GM19324 (cell line): ENCODE measurements at regions not wholly inside any gene's neighbourhood (a gene's known extent, or its start where the extent isn't known, plus 50 kb on each side); places are given as distances from the start of the nearest gene placed in this dataset.
"Not testable (repeated sequence)": the region's sequence is repeated elsewhere in the genome, so short reads cannot be mapped to it uniquely, and the experiment has no call there.

Source experiments
- ATAC-seq: cut with Tn5 transposase; IDR thresholded peaks from one replicate; pipeline ENCODE4 v1.9.1; 2021; ENCODE audit warnings: mild to moderate bottlenecking, moderate library complexity; ENCODE audit not compliant: unreplicated experiment, low FRiP score

DNA sequence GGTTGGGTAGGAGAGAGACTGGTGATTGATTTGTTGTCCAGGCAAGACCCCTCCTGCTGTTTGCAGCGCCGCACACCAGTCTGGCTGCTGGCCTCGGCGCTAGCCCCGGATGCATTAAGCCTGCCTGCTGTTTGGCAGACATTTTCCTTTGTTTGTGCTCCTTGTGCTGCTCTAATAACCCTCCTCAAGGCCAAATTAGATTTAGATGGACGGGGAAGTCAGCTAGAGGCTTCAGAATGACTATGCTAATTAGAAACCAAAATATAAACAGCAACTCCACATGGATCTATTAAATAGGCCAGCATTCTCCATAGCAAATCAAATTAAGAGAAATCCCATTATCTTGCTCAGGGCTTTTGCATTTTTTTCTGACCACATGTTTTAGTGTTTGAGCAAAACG, 445.2 kb downstream of the SQOR start:
- ATAC-seq: no peak

DNA sequence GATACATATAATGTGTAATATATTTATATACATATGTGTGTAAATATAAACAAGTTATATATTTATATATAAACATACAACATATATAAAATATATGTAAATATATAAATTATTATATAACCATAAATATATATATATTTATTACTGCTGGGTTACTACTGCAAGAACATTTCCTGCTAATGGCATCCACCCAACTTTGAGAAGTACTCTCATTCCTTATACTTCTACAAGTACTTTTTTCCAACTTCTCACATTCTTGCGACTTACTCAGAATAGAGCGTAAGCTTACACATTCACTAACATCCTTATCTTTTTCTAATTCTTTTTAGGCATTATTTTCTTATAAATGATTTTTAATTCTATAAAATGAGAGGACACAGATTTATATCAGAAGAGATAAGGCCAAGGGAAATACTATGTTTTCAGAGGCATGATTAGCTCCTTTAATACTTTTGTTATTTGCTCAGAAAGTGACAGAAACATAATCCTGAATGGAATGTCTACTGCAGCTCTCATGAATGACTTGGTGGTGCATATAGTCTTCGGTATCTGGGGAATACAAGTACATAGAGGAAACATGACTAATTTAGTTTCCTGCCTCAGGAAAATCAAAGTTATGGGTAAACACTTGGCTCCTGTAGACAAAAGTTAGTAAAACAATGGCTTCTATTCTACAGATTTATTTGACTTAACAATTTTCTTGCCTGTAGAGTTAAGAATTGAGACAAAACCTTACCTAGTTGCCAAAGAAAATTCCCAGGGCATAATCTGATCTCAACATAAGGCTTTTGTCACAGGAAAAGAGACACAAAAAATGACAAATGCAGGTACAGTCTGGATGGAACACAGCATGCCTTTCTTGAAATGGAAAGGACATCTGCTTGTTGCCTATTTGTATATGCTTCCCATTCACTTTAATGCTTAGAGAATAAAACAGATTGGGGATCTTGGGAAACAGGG, 453.9 kb downstream of the SQOR start:
- ATAC-seq: no peak

DNA sequence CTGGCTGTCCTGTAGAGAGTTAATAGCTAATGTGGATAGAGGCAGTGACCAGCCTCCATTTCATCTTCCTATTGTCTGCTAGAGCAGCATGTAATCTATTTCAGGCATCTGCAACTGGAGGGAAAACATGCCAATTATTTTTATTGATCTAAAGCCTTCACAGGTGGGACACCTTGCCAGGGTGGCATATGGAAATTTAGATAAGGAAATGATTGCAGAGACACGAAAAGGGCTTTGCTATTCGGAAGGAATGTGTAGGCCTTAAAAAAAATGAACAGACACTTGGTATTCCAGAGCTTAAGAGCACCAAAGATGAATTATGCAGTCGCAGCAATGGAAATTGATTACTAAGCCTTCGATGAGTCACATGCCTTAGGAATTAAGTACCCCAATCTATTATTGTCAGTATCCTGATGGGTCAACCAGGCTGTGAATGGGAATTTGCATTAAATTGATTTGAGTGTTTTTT, 454.7 kb downstream of the SQOR start:
- no peak for ATAC-seq

DNA sequence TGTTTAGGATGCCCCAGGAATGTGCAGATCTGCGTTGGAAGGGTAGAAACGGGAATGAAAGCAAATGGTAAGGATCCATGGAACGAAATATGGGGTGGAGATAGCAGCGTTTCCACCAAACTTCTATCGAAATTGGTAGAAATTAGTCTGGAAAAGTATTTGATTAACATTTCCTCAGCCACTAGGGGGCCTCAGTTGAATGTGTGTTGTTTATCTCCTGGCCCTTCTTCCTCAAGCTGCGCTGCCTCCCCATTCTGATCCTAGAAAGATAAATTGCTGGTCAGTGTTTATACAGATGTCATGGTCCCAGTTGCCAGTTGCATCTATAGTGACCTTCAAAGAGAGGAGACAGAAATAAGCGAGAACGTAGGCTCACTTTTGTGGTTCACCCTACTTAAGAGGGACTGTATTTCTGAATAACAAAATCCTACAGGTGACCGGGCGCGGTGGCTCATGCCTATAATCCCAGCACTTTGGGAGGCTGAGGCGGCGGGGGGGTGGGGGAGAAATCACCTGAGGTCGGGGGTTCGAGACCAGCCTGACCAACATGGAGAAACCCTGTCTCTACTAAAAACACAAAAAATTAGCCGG, 457.1 kb downstream of the SQOR start:
- no peak for ATAC-seq

DNA sequence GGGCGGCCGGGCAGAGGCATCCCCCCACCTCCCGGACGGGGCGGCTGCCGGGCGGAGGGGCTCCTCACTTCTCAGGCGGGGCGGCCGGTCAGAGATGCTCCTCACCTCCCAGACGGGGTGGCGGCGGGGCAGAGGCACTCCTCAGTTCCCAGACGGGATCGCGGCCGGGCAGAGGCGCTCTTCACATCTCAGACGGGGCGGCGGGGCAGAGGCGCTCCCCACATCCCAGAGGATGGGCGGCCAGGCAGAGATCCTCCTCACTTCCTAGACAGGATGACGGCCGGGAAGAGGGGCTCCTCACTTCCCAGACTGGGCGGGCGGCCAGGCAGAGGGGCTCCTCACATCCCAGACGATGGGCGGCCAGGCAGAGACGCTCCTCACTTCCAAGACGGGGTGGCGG, 463.2 kb downstream of the SQOR start:
- not testable (repeated sequence) for ATAC-seq

DNA sequence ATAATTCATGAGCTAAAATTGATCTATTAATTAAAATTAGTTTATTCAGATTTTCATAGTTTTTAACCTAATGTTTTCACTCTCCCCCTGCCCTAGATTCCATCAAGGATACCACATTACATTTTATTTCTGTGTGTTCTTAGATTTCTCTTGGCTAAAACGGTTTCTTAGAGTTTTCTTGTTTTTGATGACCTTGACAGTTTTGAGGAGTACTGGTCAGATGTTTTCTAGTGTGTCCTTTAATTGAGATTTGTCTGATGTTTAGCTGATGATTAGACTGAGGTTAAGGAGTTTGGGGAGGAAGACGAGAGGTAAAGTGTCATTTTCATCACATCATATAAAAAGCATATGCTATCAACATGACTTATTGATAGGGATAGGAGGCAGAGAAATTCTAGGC, 475.9 kb downstream of the SQOR start:
- no peak for ATAC-seq

DNA sequence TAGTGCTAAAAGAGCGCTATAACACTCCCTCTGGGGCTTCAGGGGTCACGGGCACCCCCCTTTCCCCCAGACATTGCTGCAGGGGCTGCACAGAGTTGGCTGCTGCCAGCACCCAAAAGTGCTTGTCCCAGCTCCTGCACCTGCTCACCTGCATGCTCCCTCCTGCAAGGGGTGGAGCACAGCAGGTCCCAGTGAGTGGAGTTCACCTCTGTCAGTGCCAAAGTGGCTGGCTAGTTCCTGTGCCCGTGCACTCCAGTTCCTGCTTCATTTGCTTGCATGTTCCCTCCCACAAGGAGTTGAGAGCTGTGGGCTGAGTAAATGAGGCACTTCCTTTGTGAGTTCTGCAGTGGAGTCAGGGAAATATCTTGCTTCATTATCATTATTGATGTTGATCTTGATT, 476.9 kb downstream of the SQOR start:
- ATAC-seq: no peak

DNA sequence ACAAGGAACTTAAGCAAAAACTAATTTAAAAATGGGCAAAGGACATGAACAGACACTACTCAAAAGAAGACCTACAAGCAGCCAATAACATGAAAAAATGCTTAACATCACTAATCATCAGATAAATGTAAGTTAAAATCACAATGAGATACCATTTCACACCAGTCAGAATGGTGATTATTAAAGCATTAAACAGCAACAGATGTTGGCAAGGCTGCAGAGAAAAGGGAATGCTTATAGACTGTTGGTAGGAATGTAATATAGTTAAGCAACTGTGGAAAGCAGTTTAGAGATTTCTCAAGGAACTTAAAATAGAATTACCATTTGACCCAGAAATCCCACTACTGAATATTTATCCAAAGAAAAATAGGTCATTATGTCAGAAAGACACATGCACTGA, 482.2 kb downstream of the SQOR start:
- ATAC-seq: no peak

DNA sequence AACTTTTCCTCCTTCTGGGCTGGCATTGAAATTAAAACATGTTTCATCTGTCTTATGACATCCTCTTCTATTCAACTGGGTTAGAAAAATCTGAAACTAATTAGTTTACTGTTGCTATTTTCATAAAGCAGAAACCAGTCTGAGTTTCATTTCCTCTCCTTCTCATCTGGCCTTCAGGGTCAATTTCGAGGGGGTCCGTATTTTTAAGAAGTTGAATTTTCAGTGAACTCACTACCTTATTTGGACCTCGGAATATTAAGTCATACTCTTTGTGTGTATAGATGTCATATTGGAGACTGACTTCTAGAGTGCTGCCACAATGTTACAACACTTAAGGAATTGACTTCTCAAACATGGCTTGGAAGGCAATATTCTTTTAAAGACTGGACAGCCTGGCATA, 485.9 kb downstream of the SQOR start:
- ATAC-seq: no peak

DNA sequence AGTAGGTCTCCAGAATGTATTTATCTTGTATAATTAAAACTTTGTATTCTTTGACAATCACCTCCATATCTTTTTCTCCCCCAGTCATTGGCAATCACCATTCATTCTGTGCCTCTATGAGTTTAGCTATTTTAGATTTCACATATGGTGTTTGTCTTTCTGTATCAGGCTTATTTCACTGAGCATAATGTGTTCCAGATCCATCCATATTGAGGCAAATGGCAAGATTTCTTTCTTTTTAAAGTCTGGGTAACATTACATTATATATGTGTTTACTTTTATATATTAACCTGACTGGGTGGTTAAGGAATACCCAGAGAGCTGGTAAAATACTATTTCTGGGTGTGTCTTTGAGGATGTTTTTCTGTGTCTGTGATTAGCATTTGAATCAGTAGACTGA, 486.6 kb downstream of the SQOR start:
- ATAC-seq: no peak

DNA sequence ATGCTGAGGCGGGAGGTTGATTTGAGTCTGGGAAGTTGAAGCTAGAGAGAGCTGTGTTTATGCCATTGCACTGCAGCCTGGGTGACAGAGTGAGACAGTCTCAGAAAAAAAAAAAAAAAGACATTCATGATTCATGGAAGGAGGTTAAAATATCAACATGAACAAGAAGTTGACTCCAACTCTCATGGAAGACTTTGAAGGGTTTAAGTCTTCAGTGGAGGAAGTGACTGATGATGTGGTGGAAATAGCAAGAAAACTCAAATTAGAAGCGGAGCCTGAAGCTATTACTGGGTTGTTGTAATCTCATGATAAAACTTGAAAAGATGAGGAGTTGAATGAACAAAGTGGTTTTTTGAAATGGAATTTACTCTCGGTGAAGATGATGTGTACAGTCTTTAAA, 491.8 kb downstream of the SQOR start:
- no peak for ATAC-seq

DNA sequence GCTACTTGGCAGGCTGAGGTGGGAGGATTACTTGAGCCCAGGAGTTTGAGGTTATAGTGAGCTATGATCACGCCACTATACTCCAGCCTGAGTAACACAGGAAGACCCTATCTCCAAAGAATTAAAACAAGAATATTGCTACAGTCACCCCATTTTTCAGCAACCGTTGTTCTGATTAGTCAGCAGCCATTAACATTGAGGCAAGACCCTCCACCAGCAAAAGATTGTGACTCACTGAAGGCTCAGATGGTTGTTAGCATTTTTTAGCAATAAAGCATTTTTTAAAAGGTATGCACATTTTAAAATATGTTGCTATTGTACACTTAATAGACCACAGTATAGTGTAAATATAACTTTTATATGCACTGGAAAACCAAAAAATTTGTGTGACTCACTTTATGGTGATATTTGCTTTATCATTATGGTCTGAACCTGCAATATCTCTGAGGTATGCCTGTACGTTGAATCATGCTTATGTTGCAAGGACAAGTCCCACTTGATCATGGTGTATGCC, 492.6 kb downstream of the SQOR start:
- ATAC-seq: no peak

DNA sequence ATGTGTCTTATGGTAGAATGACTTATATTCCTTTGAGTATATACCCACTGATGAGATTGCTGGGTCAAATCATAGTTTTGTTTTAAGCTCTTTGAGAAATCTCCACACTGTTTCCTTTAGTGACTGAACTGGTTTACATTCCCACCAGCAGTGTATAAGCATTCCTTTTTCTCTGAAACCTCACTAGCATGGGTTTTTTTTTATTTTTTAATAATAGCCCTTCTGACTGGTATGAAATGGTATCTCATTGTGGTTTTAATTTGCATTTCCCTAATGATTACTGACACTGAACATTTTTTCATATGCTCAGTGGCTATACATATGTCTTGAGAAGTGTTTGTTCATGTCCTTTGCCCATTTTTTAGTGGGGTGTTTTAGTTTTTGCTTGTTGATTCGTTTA, 494.3 kb downstream of the SQOR start:
- no peak for ATAC-seq

DNA sequence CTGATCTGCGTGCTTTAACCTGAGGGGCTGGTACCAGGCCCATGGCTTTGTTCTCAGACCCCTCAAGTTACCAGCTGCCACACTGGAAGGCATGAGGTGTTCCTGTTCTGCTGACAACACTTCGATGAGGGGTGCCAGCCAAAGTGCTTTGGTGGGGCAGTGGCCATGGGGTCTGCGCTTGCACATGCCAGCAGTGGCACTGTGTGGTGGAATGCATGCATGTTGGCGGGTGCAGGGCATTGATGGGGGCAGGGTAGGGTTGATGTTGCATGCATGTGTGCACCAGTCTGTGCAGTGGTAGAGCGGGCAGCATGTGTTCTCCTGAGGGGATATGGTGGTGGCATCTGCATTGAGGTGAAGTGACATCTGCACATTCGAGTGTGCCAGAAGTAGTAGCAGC, 497.0 kb downstream of the SQOR start:
- no peak for ATAC-seq

DNA sequence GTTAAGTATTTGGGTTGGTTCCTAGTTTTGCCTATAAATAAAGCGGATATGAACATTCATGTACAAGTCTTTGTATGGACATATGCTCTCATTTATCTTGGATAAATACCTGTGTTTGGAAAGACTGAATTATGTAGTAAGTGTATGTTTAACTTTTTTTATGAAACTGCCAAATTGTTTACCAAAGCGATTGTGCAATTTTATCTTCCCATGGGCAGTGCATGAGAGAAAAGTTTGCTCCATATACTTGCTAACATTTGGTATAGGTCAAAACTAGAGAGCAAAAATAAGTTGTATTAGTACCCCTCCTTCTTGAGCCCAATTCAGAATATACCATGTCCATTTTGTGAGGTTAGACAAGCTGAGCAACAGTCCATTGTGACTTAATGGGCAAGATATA, 502.6 kb downstream of the SQOR start:
- ATAC-seq: no peak

DNA sequence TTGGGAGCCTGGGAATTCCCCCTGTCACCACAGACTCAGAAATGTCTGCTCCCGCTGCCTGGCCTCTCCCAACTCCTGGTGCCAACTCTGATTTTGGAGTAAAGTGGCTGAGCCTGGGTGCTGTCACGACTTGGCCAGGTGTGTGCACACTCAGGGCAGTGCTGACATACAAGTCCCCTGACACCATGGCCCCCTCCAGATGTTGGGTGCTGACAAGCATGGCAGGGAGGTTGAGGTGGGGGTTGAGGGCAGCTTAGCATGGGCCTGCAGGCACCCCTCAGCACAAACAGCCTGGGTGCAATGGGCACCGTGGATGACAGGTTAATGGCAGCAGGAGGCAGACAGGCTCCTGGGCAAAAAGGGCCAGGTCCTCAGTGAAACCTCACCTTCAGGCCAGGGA, 511.2 kb downstream of the SQOR start:
- ATAC-seq: no peak

DNA sequence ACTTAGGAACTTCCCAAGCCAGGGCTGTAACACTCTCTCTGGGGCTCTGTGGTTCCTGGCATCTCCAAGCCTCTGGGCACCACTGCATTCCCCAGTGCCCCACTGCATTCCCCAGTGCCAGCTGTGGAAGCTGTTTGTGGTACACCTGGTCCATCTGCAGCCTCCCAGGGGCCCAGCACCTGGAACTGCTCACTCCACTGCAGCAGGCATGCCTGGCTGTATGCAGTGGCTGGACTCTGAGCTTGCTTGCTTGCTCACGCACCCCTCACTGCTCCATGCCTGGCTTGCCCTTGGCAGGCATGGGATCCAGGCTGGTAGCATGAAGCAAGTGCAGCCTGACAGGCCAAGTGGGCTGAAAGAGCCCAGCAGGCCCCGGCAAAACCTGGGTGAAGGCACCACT, 512.1 kb downstream of the SQOR start:
- no peak for ATAC-seq

DNA sequence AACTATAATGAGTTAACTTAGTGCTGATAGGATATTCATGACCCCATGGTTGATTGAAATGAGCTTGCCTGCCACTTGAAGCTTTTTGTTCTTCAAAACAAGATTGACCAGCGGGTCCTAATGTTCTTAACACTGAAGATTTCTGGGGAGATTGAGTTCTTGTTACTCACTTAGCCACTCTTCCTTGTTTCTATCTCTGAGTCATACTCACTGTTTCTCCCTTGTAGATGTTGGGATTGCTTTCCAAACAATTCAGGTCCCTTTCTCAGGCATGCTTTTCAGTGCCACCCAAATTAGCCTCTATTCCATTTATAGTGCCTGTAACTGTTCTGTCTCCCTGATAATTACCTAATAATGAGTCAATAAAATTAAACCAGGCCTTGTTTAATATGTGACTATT, 517.0 kb downstream of the SQOR start:
- no peak for ATAC-seq

DNA sequence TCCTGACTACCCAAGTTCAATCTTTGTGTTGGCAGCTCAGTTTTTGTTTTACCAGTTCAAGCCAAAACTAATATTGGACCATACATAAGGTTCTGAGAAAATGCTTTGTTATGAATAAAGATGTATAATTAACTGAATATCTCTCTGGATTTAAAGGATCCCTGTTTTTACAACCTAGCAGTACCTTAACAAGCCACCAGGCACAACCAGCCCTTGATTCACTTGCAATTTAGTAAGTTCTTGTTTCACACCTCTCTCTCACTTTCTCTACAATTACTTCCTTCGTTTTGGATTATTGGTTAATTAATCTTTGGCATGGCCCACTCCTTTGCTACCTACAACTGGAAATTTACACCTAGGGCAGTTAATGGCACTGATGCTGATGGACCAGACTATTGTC, 531.9 kb downstream of the SQOR start:
- ATAC-seq: no peak

DNA sequence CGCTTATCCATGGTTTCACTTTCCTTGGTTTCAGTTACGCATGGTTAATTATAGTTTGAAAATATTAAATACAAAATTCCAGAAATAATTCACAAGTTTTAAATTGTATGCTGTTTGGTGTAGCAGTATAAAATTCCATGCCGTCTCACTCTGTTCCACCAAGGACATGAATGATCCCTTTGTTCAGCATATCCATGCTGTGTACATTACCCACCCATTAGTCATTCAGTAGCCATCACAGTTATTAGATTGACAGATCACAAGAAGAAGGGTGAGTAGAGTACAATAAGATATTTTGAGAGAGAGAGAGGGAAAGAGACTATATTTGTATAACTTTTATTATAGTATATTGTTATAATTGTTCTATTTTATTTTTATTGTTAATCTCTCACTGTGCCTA, 535.5 kb downstream of the SQOR start:
- ATAC-seq: no peak

DNA sequence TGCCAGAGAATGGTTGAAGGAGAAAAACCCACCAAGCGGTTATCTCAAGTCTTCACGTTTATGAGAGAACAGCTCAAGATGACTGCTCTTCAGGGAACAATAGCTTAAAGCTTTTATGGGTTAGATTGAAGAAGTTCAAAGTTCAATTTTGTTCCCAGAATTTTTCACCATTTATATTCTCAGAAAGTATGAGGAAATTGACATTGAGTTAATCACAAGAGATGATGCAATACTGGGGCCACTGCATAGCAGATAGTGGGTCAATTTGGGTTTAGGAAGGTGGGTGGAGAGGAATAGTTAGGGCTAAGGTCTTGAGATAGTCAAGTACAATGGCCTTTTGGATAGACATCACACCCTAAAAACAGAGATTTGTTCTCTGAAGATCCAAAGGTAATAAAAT, 539.3 kb downstream of the SQOR start:
- ATAC-seq: no peak

DNA sequence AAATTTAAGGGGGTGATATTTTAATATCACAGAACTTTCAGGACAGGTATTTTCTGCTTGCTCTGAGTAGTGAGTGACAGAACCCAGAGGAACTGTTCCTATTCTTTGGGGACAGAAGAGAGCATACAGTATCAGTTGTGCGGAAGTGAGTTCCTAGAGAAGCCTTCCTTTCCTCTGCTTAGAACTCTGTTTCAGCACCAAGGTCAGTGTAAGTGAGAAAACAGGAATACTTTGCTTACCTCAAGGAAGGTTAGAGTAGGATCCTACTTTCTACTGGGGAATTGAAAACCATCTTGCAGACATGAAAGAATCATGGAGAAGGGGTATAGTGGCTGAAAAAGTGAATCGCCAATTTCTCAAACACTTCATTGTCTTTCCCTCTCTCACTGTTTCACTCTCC, 542.4 kb downstream of the SQOR start:
- ATAC-seq: no peak
